ENCODE measurements at regions not wholly inside any gene's neighbourhood (a gene's known extent, or its start where the extent isn't known, plus 50 kb on each side); places are given as distances from the start of the nearest gene placed in this dataset.
"Not testable (repeated sequence)": the region's sequence is repeated elsewhere in the genome, so short reads cannot be mapped to it uniquely, and the experiment has no call there.

DNA sequence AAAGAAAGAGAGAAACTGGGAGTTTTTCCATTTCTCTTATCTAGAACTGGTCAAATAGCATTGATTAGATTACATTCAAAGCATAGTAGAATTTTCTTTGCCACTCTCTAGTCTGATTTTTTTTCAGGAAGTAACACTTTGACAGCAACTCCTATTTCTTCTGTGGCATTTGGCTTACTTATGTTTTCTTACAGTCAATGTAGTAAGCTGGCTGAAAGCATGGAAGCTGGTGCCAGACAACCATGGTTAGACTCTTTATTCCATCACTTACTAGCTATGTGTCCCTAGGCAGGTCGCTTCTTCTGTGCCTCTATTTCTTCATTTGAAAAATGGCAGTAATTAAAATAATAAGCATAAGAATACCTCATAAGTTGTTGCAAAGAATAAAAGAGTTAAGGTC is 54.2 kb upstream of the OPRM1 start:
- no peak for TF ChIP-seq CTCF (conservative IDR thresholded peaks at IDR 0.05; ENCODE audit: low read length)
- no peak for DNase-seq (ENCODE audit: low read depth)
- no peak overlapping the region for H3K4me3 ChIP-seq (ENCODE audit: low read length)

DNA sequence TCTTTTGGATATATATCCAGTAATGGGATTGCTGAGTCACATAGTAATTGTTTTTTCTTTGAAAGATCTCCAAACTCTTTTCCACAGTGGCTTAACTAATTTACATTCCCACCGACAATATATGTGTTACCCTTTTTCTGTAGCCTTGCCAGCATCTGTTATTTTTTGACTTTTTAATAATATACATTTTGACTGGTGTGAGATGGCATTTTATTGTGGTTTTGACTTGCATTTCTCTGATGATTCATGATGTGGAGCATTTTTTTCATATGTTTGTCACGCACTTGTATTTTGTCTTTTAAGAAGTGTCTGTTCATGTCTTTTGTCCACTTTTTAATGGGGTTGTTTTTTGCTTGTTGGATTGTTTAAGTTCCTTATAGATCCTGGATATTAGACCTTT is 58.9 kb upstream of the OPRM1 start:
- DNase-seq (ENCODE audit: low read depth), result no peak
- TF ChIP-seq CTCF (conservative IDR thresholded peaks at IDR 0.05; ENCODE audit: low read length), result no peak
- H3K4me3 ChIP-seq (ENCODE audit: low read length), result no peak overlapping the region

DNA sequence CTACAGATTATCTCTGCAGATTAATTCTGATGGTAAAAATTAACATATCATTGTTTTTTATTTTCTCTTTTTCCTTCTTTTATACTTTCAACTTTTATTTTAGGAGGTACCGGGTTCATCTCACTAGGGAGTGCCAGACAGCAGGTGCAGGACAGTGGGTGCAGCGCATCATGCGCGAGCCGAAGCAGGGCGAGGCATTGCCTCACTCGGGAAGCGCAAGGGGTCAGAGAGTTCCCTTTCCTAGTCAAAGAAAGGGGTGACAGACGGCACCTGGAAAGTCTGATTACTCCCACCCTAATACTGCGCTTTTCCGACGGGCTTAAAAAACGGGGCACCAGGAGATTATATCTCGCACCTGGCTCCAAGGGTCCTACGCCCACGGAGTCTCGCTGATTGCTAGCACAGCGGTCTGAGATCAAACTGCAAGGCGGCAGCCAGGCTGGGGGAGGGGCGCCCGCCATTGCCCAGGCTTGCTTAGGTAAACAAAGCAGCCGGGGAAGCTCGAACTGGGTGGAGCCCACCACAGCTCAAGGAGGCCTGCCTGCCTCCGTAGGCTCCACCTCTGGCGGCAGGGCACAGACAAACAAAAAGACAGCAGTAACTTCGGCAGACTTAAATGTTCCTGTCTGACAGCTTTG is 60.0 kb upstream of the OPRM1 start:
- DNase-seq (ENCODE audit: low read depth), result not testable (repeated sequence)

GRCh38 chr6:153976921-153977693 is 61.9 kb upstream of the OPRM1 start:
- H3K4me3 ChIP-seq (ENCODE audit: low read length), result no peak overlapping the region
- no peak for TF ChIP-seq CTCF (conservative IDR thresholded peaks at IDR 0.05; ENCODE audit: low read length)
- DNase-seq (ENCODE audit: low read depth), result peak; percentile 67

More for the DNA sequence above, 60.0 kb upstream of the OPRM1 start:
- H3K4me3 ChIP-seq (ENCODE audit: low read length), result not testable (repeated sequence)

GRCh38 chr6:153966001-153966400 is 73.0 kb upstream of the OPRM1 start:
- peak; percentile 7 for DNase-seq (ENCODE audit: low read depth)
- TF ChIP-seq CTCF (conservative IDR thresholded peaks at IDR 0.05; ENCODE audit: low read length), result no peak
- no peak overlapping the region for H3K4me3 ChIP-seq (ENCODE audit: low read length)

- no peak overlapping the region for H3K4me3 ChIP-seq (ENCODE audit: low read length)
- DNase-seq (ENCODE audit: low read depth), result no peak
- TF ChIP-seq CTCF (conservative IDR thresholded peaks at IDR 0.05; ENCODE audit: low read length), result no peak
Measured at GRCh38 chr6:153963352-153963751, 75.7 kb upstream of the OPRM1 start.

DNA sequence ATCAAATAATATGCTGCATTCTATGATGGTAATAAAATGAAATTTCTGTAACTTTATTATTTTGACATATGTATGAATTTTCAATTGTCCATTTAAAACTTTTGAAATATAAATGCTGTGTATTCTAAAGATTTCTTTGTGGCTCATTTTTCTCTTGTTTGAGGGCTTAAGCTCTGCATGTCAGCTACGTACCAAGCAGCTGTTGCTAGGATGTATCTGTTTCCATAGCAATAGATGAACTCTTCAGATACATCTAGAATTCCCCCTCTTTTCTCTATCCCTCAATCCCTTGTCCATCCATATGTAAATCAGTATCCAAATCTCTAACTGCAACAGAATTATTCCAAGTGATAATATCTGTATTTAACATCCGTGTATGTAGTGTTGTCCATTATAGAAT is 76.5 kb upstream of the OPRM1 start:
- TF ChIP-seq CTCF (conservative IDR thresholded peaks at IDR 0.05; ENCODE audit: low read length), result no peak
- no peak overlapping the region for H3K4me3 ChIP-seq (ENCODE audit: low read length)
- no peak for DNase-seq (ENCODE audit: low read depth)

Data from AG10803 (cell line).